ENCODE measurements at regions not wholly inside any gene's neighbourhood (a gene's known extent, or its start where the extent isn't known, plus 50 kb on each side); places are given as distances from the start of the nearest gene placed in this dataset.
A peak's percentile ranks its signal among the peaks of the same experiment; 100 is the strongest.

DNA sequence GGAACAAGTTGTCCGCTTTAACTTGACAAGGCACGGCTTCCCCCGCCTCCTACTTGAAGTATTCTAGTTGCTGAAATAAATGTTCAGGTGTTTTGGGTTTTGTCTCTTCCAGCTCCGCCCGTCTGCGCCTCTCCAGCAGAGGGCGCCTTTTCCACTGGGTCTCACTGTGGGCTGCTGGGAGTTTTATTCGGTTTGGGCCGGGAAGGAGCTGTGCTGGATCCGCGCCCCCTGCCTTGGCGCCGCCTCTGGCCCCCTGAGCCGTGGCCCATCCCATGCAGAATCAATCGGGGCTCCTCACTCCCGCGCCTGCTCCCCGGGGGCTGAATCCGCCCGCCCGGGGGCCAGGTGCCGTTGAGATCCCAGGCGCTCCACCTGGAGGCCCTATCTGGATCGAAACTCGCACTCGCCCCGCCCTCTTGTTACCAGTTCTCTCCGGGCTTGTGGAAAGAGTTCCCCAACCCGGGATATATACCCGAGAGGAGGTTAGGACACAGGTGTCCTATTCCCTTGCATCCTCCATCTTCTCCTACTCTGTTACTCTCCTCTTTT, 51.0 kb upstream of the TCF21 start (continued):
- TF ChIP-seq, protein P1, sequence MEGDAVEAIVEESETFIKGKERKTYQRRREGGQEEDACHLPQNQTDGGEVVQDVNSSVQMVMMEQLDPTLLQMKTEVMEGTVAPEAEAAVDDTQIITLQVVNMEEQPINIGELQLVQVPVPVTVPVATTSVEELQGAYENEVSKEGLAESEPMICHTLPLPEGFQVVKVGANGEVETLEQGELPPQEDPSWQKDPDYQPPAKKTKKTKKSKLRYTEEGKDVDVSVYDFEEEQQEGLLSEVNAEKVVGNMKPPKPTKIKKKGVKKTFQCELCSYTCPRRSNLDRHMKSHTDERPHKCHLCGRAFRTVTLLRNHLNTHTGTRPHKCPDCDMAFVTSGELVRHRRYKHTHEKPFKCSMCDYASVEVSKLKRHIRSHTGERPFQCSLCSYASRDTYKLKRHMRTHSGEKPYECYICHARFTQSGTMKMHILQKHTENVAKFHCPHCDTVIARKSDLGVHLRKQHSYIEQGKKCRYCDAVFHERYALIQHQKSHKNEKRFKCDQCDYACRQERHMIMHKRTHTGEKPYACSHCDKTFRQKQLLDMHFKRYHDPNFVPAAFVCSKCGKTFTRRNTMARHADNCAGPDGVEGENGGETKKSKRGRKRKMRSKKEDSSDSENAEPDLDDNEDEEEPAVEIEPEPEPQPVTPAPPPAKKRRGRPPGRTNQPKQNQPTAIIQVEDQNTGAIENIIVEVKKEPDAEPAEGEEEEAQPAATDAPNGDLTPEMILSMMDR (IDR thresholded peaks at IDR 0.05; ENCODE audit: control extremely low read depth in 1 of 3, insufficient read depth in 1 of 3, low read depth in 1 of 3, low read length in 3 of 3): peak; percentile 87 to 94 (median 91)
- TF ChIP-seq GTF2F1 (IDR thresholded peaks at IDR 0.05; ENCODE audit: borderline replicate concordance, low read depth, low read length) (0 out of 2 replicates have a peak, but pooled peaks have one; percentile 13), TBP (IDR thresholded peaks at IDR 0.05; ENCODE audit: low read depth, low read length) (peak; percentile 91), RBBP5 (IDR thresholded peaks at IDR 0.05; ENCODE audit: borderline replicate concordance, low read depth, low read length) (peak; percentile 62; the same call in 1 of the 2 replicates), KDM4A (IDR thresholded peaks at IDR 0.05; ENCODE audit: low read depth, low read length, severe bottlenecking) (peak; percentile 91), HDAC2 (IDR thresholded peaks at IDR 0.05; ENCODE audit: borderline replicate concordance in 1 of 2, low read depth in 2 of 2, low read length in 2 of 2) (peak in 1 of 2 experiments; percentile 62; a peak in 1 of 4 replicates), TAF1 (IDR thresholded peaks at IDR 0.05; ENCODE audit: low read depth, low read length) (peak; percentile 74)
- TF ChIP-seq, protein P2, sequence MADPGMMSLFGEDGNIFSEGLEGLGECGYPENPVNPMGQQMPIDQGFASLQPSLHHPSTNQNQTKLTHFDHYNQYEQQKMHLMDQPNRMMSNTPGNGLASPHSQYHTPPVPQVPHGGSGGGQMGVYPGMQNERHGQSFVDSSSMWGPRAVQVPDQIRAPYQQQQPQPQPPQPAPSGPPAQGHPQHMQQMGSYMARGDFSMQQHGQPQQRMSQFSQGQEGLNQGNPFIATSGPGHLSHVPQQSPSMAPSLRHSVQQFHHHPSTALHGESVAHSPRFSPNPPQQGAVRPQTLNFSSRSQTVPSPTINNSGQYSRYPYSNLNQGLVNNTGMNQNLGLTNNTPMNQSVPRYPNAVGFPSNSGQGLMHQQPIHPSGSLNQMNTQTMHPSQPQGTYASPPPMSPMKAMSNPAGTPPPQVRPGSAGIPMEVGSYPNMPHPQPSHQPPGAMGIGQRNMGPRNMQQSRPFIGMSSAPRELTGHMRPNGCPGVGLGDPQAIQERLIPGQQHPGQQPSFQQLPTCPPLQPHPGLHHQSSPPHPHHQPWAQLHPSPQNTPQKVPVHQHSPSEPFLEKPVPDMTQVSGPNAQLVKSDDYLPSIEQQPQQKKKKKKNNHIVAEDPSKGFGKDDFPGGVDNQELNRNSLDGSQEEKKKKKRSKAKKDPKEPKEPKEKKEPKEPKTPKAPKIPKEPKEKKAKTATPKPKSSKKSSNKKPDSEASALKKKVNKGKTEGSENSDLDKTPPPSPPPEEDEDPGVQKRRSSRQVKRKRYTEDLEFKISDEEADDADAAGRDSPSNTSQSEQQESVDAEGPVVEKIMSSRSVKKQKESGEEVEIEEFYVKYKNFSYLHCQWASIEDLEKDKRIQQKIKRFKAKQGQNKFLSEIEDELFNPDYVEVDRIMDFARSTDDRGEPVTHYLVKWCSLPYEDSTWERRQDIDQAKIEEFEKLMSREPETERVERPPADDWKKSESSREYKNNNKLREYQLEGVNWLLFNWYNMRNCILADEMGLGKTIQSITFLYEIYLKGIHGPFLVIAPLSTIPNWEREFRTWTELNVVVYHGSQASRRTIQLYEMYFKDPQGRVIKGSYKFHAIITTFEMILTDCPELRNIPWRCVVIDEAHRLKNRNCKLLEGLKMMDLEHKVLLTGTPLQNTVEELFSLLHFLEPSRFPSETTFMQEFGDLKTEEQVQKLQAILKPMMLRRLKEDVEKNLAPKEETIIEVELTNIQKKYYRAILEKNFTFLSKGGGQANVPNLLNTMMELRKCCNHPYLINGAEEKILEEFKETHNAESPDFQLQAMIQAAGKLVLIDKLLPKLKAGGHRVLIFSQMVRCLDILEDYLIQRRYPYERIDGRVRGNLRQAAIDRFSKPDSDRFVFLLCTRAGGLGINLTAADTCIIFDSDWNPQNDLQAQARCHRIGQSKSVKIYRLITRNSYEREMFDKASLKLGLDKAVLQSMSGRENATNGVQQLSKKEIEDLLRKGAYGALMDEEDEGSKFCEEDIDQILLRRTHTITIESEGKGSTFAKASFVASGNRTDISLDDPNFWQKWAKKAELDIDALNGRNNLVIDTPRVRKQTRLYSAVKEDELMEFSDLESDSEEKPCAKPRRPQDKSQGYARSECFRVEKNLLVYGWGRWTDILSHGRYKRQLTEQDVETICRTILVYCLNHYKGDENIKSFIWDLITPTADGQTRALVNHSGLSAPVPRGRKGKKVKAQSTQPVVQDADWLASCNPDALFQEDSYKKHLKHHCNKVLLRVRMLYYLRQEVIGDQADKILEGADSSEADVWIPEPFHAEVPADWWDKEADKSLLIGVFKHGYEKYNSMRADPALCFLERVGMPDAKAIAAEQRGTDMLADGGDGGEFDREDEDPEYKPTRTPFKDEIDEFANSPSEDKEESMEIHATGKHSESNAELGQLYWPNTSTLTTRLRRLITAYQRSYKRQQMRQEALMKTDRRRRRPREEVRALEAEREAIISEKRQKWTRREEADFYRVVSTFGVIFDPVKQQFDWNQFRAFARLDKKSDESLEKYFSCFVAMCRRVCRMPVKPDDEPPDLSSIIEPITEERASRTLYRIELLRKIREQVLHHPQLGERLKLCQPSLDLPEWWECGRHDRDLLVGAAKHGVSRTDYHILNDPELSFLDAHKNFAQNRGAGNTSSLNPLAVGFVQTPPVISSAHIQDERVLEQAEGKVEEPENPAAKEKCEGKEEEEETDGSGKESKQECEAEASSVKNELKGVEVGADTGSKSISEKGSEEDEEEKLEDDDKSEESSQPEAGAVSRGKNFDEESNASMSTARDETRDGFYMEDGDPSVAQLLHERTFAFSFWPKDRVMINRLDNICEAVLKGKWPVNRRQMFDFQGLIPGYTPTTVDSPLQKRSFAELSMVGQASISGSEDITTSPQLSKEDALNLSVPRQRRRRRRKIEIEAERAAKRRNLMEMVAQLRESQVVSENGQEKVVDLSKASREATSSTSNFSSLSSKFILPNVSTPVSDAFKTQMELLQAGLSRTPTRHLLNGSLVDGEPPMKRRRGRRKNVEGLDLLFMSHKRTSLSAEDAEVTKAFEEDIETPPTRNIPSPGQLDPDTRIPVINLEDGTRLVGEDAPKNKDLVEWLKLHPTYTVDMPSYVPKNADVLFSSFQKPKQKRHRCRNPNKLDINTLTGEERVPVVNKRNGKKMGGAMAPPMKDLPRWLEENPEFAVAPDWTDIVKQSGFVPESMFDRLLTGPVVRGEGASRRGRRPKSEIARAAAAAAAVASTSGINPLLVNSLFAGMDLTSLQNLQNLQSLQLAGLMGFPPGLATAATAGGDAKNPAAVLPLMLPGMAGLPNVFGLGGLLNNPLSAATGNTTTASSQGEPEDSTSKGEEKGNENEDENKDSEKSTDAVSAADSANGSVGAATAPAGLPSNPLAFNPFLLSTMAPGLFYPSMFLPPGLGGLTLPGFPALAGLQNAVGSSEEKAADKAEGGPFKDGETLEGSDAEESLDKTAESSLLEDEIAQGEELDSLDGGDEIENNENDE (IDR thresholded peaks at IDR 0.05; ENCODE audit: insufficient replicate concordance, low read length): peak; percentile 40

All from H1 (cell line).